Muscle of leg (tissue), 3 donors: ENCODE measurements at regions not wholly inside any gene's neighbourhood (a gene's known extent, or its start where the extent isn't known, plus 50 kb on each side); places are given as distances from the start of the nearest gene placed in this dataset.
"Not testable (repeated sequence)": the region's sequence is repeated elsewhere in the genome, so short reads cannot be mapped to it uniquely, and the experiment has no call there.

Source experiments
- DNase-seq: peaks from one replicate; pipeline ENCODE4 v3.0.0; 2013
- H3K27ac ChIP-seq: one replicate; pipeline ENCODE4 v1.5.1; 2013; ENCODE audit warnings: mild to moderate bottlenecking, low read length, control low read depth
- H3K27me3 ChIP-seq: one replicate; pipeline ENCODE4 v1.6.1; 2013; ENCODE audit warnings: low read length; ENCODE audit not compliant: control insufficient read depth, insufficient read depth
- H3K36me3 ChIP-seq: one replicate; pipeline ENCODE4 v1.6.1; 2013; ENCODE audit warnings: low read length; ENCODE audit not compliant: control insufficient read depth, insufficient read depth
- H3K4me1 ChIP-seq: one replicate; pipeline ENCODE4 v1.6.1; 2013; ENCODE audit warnings: low read length; ENCODE audit not compliant: control insufficient read depth, insufficient read depth
- H3K4me3 ChIP-seq: one replicate; pipeline ENCODE4 v1.5.1; 2013; ENCODE audit warnings: low read length, control low read depth
- H3K9me3 ChIP-seq: replicated peaks from 2 replicates; pipeline ENCODE4 v1.6.1; 2013; ENCODE audit warnings: low read depth, low read length; ENCODE audit not compliant: control insufficient read depth
- WGBS: methylation state at CpG from one replicate; pipeline ENCODE4 v1.1.5; 2013; ENCODE audit warnings: missing lambda C conversion rate; ENCODE audit not compliant: insufficient coverage; 5-methylcytosine and 5-hydroxymethylcytosine counted together

DNA sequence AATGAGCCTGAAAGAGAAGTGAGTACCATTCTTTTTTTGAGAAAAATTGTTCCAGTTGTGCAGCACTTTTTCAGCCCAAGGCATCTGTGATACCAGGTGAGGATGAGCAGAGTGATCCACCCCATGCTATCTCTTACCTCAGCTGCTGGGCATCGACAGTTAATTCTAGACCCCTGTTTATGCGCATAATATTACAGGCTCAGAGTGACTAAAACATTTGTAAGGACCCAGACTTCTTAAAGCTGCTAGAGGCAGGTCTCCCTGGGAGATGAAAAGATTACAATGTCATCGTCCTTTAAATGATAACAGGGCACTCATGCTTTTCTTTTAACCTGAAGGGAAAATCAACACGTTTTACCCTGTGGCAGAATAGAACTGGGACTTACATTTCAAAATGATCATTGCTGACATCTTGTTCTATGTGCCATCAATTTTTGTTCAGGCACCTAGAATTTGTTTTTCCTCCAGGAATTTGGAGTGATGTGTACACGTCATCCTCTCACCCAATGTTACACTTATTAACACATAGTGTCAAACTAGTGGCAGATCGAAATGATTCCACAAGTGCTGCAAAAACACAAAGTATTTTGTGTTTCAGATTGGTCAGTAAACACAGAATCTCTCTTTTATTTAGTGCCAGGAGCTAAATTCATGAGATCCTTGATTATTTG lies 684.6 kb downstream of the UTRN start:
- DNase-seq = no peak
- 71% methylated on average over 3 of the region's 6 CpGs for WGBS
- no peak overlapping the region for H3K4me3 ChIP-seq
- no peaks in the 10 kb centered on the region for H3K27me3 ChIP-seq
- no peaks in the 10 kb centered on the region for H3K36me3 ChIP-seq
- no peaks in the 10 kb centered on the region for H3K9me3 ChIP-seq
- no peak overlapping the region for H3K27ac ChIP-seq
- H3K4me1 ChIP-seq = no peaks in the 10 kb centered on the region

DNA sequence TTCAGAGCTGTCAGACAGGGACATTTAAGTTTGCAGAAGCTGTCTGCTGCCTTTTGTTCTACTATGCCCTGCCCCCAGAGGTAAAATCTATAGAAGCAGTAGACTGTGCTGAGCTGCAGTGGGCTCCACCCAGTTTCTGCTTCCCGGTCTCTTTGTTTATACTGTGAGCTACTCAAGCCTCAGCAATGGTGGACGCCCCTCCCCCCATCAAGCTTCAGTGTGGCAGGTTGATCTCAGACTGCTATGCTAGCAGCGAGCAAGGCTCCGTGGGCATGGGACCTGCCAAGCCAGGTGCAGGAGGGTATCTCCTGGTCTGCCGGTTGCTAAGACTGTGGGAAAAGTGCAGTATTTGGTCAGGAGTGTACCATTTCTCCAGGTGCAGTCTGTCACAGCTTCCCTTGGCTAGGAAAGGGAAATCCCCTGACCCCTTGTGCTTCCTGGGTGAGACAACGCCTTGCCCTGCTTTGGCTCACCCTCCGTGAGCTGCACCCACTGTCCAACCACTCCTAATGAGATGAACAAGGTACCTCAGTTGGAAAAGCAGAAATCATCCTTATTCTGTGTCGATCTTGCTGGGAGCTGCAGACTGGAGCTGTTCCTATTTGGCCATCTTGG lies 692.2 kb downstream of the UTRN start:
- not testable (repeated sequence) for H3K4me3 ChIP-seq, H3K36me3 ChIP-seq, DNase-seq, H3K27me3 ChIP-seq, H3K27ac ChIP-seq, H3K9me3 ChIP-seq, H3K4me1 ChIP-seq
- WGBS = 41% methylated on average over 6 of the region's 8 CpGs

DNA sequence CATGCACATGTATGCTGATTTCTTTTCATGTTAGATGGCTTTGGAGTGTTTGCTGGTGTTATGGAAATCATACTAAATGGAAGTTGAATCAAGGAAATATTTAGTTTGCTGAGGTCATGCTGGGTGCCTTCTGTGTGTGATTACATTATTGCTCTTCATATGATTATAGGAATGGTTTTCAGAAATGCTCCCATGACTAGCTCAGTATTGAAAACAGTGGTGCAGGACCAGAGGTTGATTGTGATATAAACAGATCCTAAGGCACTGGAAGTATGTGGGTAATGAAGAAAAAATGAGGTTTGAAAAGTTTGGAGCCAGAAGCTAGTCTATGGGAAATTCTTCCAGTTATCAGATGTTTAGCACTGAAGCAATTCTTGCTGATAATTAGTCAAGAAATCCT lies 693.1 kb downstream of the UTRN start:
- Histone ChIP-seq H3K4me1 (no peaks in the 10 kb centered on the region), H3K9me3 (no peaks in the 10 kb centered on the region), H3K36me3 (no peaks in the 10 kb centered on the region), H3K27me3 (no peaks in the 10 kb centered on the region), H3K27ac (no peak overlapping the region), H3K4me3 (no peak overlapping the region)
- DNase-seq = no peak

DNA sequence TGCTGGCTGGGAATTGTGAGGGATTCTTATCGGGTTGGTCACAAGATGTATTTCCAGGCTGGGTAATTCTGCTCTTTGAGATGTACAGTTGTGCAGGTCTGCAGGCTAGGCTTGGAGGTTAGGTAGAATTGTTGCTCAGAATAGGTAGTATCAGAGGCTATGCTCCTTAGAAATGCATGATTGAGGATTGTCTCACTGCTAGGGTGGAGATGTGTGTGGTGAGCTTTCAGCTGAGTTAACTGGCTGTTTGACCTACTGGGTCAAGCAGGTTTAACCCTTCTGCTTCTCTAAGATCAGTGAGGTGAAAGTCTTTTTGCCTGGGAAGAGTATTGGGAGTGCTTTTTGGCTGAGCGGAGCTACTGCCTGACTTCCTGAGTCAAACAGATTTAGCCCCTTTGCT lies 701.1 kb downstream of the UTRN start:
- no peak overlapping the region for H3K27ac ChIP-seq
- H3K27me3 ChIP-seq = no peaks in the 10 kb centered on the region
- no peaks in the 10 kb centered on the region for H3K4me1 ChIP-seq
- H3K36me3 ChIP-seq = no peaks in the 10 kb centered on the region
- WGBS = 95% methylated on average over 1 of the region's 2 CpGs
- no peak for DNase-seq
- H3K4me3 ChIP-seq = no peak overlapping the region
- H3K9me3 ChIP-seq = no peaks in the 10 kb centered on the region

DNA sequence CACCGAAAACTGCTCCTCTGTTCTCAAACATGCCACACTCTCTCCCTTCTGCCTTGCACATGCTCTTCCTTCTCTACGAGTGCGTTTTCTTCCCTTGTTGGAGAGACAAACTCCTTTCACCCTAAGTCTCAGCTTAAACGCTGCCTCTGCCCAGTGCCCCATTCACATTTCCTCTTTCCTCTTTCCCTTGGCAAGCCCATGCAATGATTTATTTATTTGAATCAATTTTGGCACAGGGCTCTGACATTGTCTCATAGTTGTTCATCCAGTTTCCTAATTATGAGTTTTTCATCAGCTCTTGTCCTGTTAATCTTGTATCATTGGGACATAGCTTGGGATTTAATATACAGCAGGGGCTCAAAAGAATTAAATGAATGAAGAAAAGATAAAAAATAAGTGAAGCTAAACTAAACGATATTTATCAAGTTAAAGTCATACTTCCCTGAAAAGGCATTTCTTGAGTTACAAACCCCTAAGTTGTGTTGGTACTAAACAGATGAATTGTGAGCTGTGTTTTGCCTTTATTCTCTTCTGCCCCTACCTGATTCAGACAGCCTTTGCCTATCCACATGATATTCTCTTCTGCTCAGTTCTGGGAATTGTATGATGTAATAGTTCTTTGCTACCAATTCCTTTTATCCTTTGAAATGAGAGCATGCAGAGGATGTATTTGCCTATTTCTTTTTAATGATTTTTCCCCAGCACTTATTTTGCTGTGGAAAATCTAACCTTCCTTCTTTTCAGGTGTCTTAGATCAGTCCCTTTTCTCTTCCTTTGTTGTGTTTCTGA lies 704.4 kb downstream of the UTRN start:
- Histone ChIP-seq H3K27ac (no peak overlapping the region), H3K27me3 (no peaks in the 10 kb centered on the region), H3K4me3 (no peak overlapping the region), H3K9me3 (no peaks in the 10 kb centered on the region), H3K4me1 (no peaks in the 10 kb centered on the region), H3K36me3 (no peaks in the 10 kb centered on the region)
- no peak for DNase-seq
- WGBS = 85% methylated on average over 4 of the region's 5 CpGs

DNA sequence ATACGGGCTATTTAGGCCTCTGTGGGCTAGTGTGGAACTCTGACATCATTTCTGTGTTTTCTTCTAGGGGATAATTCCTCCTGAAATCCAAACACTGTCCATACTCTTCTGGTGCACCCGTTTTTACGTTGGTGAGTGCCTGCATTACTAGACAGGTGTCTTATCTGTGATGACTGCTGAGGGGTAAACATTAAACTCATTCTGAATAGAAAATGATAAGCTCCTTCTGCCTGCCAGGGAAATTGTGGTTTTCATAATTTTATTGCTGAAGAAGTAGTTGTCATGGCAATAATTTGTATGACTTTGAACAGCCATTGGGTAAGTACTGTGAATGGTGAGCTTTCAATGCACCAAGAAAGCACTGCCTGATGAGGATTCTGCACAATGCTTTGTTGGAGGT lies 705.6 kb downstream of the UTRN start:
- H3K9me3 ChIP-seq = no peaks in the 10 kb centered on the region
- no peaks in the 10 kb centered on the region for H3K4me1 ChIP-seq
- H3K27ac ChIP-seq = no peak overlapping the region
- DNase-seq = no peak
- H3K36me3 ChIP-seq = no peaks in the 10 kb centered on the region
- no peaks in the 10 kb centered on the region for H3K27me3 ChIP-seq
- WGBS = no CpG with 5 or more reads among the region's 3 CpGs
- no peak overlapping the region for H3K4me3 ChIP-seq

DNA sequence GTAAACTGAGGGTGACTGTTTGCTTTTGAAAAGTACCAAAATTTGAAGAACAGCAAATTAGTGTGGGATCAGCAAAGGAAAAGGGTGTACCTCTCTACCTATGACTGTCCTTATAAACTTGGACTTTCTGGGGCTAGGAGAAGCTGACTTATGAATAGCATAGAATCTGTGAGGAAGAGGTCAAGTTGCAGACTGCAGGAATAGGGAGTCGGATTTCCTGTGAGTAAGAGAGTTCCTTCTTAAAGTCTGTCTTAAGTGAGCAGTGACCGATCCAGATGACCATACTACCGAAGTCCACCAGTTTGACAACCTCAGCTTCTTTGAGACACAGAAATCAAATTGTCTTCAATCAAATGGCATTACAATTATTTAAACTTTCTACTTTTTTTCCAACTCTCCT lies 708.7 kb downstream of the UTRN start:
- H3K4me3 ChIP-seq = no peak overlapping the region
- H3K27ac ChIP-seq = no peak overlapping the region
- no peaks in the 10 kb centered on the region for H3K27me3 ChIP-seq
- H3K36me3 ChIP-seq = no peaks in the 10 kb centered on the region
- no peaks in the 10 kb centered on the region for H3K4me1 ChIP-seq
- H3K9me3 ChIP-seq = no peaks in the 10 kb centered on the region
- no CpG with 5 or more reads among the region's 3 CpGs for WGBS
- no peak for DNase-seq

DNA sequence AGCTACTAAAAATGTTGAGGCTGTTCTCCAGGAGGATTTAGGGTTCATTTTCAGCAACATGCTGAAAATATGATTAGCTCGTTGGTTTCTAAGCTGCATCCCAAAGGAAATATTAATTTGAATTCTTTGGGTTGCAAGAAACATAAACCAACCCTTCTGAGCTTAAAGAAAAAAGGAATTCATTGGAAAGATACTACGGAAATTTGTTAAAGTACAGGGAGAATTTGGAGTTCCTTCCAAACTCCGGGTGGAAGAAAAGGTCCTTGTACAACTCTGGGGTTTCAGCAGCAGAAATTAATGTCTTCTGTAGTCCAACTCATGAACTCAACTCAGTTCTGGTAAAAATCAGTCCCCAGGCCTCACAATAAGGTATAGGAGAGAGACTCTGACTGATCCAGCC lies 712.9 kb downstream of the UTRN start:
- Histone ChIP-seq H3K4me1 (no peaks in the 10 kb centered on the region), H3K27me3 (no peaks in the 10 kb centered on the region), H3K27ac (no peak overlapping the region), H3K36me3 (no peaks in the 10 kb centered on the region), H3K4me3 (no peak overlapping the region), H3K9me3 (no peaks in the 10 kb centered on the region)
- peak; percentile 73 for DNase-seq
- no CpG with 5 or more reads among the region's 3 CpGs for WGBS

DNA sequence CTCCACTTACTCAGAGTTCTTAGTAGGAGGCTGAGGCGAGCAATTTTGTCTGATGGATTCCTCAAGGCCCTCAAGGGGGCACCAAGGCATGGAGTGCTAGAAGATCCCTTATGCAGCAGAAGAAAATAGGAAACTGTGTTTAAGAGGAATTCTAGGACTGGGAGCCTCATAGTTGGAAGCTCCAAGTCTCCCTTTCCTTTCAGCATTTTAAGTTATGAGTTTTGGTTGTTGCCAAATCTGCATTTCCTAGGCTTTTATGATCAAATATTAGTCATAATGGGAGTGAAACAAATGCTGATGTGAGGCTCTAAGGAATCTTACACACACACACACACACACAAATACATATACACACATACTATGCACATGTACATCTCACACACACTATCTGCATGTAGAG lies 714.0 kb downstream of the UTRN start:
- H3K27ac ChIP-seq = no peak overlapping the region
- H3K4me3 ChIP-seq = no peak overlapping the region
- no peaks in the 10 kb centered on the region for H3K36me3 ChIP-seq
- DNase-seq = peak; percentile 33
- no CpG with 5 or more reads among the region's 1 CpG for WGBS
- H3K4me1 ChIP-seq = no peaks in the 10 kb centered on the region
- H3K9me3 ChIP-seq = no peaks in the 10 kb centered on the region
- H3K27me3 ChIP-seq = no peaks in the 10 kb centered on the region

DNA sequence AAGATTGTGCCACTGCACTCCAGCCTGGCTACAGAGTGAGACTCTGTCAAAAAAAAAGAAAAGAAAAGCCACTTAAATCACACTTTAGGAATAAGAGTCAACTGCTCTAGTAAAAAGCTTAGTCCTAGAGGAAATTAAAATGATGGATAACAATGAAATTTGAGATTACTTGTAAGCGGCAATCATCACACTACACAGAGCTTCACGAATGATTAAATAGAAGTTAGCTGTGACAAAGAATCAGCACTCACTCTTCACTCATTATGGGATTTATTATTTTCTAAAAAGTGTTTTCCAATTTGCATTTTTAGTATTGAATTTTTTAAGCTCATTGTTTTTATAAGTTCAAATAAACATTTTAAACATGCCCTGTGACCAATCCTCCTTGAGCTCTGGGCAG lies 718.0 kb downstream of the UTRN start:
- H3K36me3 ChIP-seq = no peaks in the 10 kb centered on the region
- H3K27ac ChIP-seq = no peak overlapping the region
- no CpG with 5 or more reads among the region's 2 CpGs for WGBS
- H3K9me3 ChIP-seq = no peaks in the 10 kb centered on the region
- DNase-seq = no peak
- no peaks in the 10 kb centered on the region for H3K4me1 ChIP-seq
- no peak overlapping the region for H3K4me3 ChIP-seq
- no peaks in the 10 kb centered on the region for H3K27me3 ChIP-seq
